ENCODE measurements at regions not wholly inside any gene's neighbourhood (a gene's known extent, or its start where the extent isn't known, plus 50 kb on each side); places are given as distances from the start of the nearest gene placed in this dataset.

DNA sequence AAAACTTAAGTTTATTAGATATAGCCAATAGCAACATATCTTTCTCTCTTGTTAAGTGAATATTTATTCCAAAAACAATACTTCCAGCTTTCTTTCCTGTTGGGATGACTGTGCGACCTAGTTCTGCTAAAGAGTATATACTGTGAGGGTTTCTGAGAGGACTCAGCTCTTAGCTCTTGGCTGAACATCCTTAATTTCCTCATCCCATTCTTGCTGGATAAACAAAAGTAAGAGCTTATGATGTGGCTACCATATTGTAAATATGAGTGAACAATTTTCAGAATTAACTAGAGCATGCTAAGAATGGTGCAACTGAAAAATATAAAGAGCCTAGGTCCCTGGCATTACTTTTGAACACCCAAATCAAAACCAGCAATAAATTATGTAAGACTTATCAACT is 279.5 kb upstream of the GNAI1 start:
- DNase-seq, result no peak

DNA sequence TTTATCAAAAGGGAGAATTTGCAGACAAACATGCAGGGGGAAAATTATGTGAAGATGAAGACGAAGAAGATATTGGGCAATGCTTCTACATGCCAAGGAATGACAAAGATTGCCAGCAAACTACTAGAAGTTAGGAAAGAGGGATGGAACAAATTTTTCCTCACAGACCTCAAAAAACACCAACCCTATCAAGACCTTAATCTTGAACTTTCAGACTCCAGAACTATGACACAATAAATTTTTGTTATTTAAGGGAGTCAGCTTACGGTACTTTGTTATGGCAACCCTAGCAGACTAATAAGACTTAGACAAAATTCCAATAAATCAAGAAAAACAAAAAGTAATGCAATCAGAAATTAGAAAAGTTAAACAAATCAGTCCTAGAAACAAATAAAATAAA is 280.0 kb upstream of the GNAI1 start:
- DNase-seq, result no peak

DNA sequence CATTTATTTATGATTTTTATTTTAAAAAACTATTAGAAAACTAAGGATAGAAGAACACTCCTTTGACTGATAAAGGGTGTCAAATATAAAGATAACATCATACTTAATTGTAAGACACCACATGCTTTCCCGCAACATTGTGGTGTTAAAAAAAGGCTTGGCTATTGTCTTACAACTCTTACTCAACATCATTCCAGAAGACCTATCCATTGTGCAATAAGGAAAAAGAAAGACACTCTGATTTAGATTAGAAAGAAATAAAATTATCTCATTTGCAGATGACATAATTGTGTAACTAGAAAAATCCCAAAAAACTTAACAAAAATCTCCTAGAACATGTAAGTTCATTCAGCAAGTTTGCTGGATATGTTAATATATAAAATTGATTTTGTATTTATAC is 296.7 kb upstream of the GNAI1 start:
- no peak for DNase-seq

DNA sequence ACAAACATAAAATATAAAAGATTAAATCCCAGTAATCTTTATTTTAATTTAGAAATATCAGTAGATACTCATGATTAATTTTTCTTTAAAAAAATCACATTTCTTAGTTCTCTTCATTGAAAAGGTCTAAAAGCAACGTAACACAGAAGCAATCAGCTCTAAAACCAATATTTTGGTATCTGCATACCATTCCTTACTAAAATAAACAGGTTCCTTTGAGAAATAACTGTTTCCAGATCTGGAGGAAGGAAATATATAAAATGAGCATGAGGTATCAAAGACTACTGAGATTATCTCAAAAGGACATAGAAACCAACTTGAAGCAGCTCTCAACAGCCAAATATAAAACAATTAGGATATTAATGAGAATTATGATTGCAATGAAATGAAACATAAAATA is 301.0 kb upstream of the GNAI1 start:
- no peak for DNase-seq

DNA sequence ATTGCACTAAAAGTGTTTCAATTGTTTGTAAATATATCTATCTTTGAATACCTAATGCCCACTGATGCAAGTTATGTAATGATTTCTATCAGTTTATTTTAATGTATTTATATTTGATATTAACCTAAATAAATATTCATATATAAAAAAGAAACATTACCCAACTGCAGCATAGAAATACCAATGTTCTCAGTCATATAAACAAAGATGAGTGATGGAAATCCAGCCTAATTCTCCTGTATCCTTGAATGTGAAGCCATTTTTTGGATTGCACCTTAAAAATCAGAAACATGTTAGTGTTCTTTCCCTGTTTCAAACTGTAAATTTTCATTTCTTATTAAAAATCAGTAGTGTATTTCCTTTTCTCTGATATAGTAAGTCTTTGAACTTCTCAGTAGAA is 305.8 kb upstream of the GNAI1 start:
- DNase-seq, result no peak

DNA sequence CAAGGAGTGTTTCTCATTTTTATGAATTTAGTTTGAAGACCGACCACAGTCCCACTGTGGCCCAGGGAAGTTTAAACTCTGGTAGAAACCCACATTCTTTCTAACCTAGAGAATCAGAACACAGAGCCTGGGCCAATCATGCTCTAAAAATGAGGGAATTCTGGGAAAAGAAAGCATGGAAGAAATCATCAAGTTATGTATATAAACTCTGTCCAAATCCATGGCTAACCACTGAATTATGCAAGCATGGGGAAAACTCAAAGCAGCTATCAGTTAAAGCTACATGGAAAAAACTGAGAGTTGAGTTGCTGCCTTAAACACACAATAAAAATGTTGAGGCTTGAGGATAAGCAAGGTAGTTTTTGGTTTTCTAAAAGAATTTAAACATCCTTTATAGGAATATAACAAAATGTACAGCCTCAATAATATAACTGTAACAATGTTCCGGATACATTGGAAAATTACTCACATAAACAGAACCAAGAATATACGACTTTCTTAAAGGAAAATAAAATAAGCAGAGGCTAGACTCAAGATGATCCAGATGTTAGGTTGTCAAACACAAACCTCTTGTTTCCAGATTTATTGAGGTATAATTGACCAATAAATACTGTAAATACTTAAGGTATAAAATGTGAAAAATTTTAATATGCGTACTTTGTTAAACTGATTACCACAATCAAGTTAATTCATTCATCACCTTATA is 311.2 kb upstream of the GNAI1 start:
- no peak for DNase-seq

DNA sequence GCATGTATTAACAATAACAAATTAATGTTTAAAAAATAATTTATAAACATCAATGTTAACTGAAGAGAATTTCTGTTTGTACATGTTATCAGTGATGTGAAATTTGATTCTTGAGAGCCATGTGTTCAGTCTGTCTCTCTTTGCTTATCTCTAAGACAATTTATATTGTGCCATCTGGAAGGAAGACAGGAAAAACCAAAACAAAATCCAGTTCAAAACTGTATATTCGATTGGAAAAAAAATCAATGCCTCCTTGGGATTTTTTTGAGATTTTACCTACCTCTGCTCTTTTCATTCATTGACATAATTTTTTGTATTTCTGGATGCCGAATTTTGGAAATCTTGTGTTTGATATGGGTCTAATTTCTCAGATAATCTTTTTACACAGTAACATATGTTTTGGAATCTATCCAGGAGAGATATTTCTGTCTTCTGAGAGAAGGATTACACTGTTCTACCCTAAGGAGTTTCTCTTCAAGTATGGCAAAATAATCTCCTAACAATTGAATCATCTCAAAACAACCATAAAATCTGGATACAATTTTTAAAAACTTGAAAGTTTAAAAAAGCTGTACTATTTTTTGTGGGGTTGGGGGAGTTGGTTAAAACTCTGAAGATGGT is 311.9 kb upstream of the GNAI1 start:
- no peak for DNase-seq

DNA sequence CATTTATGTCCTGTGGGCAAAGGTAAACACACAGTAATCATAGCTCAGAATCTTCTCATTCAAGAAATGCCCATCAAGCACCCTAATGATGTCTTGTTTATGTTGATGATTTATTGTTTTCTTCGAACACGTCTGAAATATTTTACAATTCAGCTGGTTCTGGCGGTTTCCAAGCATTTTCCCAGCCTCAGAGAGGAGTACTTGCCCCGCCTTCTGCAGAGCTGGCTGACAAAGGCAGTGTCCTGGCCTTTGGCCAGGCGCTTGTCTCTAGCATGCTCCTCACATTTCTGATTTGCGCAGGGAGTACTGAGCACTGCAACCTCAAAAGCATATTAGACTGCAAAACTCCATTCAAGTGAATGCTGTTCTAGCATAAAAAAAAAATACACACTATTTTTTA is 314.2 kb upstream of the GNAI1 start:
- DNase-seq, result peak; percentile 80

DNA sequence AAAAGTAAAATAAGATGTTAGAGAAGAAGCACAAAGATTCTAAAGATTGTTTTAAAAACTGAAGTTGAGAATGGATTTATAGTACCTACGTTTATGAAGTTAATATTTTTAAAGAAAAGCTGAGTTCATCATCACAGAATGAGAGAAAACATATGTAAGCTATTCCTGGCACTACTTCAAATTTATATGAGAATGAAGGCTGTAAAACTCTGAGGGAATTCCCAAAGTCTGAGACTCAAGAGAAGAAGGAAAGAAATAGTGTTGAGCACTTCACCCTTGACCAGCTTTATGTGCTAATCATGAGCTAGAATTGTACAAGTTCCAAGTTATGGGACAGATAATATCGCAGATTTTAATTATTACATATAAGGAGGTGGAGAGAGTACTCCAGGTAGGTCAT is 323.7 kb upstream of the GNAI1 start:
- no peak for DNase-seq

DNA sequence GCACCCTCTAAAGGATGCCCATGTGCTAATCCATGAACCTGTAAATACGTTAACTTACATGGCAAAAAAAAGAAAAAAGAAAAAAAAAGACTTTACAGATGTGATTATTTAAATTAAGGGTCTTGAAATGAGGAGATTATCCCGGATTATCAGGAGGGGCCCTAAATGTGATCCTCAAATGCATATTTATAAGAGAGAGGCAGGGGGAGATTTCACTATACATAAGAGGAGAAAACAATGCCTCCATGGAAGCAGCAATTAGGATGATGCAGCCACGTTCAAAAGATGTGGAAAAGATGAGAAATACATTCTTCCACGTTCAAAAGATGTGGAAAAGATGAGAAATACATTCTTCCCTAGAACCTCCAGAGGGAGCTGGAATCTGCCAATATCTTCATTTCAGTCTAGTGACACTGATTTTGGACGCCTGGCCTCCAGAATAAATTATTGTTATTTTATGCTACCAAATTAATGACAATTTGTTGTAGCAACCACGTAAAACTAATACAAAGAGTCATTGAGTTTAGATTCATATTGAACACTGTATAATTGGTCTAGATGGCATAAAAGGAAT is 328.4 kb upstream of the GNAI1 start:
- DNase-seq, result no peak

DNA sequence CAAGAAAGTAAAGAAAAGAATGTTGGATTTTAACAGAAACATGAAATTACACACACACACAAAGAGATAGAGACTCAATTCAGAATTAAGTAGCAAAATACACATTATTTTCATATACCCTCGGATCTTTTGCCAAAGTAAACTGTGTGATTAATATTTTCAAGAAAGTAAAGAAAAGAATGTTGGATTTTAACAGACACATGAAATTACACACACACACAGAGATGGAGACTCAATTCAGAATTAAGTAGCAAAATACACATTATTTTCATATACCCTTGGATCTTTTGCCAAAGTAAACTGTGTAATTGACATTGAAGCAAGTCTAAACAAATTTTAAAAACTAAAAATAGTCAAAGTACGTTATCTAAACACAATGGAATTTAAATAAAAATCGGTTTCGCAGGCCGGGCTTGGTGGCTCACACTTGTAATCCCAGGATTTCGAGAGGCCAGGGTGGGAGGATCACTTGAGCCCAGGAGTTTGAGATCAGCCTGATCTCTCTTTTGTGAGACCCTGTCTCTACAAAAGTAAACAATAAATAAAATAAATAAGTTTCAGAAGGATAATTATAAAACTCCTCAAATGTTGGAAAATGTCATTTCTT is 337.3 kb upstream of the MAGI2 start:
- DNase-seq, result no peak

DNA sequence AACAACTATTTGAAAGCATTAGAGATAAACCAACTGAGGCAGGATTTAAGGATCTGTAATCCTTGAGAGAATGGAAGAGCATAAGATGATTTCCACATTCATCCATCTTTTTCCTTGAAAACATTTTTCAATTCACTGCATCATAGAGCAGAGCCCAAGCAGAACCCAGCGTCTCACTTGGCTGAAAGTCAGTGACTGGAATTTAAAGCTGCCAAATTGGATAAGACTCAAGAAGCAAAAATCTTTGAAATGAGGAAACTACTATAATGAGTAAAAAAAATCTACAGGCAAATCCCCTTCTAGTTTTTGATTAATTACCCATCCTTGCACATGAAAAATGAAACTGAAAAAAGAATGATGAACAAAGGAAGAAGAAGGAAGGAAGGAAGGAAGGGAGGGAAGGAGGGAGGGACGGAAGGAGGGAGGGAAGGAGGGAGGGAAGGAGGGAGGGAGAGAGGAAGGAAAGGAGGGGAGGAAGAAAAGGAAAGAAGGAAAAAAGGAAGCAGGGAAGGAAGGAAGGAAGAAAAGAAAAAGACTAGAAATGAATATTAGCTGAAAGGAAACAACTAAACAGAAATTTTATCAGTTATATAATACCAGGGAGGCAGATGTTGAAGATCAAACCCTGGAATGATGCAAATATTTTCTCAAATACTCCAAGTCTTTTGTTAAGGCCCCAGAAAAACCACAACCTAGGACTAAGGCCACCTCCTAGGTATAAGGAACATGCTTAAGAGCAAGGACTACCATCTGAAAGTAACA is 336.3 kb upstream of the MAGI2 start:
- DNase-seq, result no peak

DNA sequence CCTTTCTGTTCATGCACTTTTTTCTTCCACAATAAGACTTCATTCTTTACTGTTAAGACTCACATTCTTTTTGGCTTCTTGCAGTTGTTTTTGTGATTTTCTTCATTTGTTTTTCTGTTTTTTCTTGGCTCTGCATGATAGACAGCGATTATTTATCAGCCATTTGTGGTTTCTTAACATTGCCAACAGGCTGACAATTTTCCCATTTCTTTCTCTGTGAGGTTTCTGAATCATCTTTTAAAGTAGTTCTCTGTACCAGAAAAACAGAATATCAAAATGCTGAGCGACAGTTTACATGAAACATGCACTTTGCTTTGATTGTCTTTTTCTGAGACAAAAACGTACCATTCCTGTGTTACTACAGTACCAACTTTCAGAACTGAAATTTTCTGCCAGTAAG is 334.2 kb upstream of the MAGI2 start:
- DNase-seq, result no peak

DNA sequence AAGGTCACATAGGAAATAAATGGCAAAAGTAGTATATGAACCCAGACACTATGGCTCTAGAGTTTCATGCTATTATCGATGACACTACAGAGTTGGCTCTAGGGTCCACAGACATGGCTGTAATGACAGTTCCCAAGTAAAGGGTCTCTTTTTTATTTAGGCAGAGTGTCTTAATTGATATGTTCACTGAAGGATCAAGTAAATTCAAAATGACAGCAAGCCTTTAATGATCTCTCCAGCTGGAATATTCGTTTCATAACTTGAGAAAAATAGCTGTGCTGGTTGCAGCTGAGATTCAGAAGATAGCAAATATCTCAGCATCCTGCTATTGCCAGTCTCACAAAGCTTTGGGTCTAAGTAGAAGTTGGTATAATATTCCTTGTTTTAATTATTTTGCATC is 333.6 kb upstream of the MAGI2 start:
- DNase-seq, result no peak

DNA sequence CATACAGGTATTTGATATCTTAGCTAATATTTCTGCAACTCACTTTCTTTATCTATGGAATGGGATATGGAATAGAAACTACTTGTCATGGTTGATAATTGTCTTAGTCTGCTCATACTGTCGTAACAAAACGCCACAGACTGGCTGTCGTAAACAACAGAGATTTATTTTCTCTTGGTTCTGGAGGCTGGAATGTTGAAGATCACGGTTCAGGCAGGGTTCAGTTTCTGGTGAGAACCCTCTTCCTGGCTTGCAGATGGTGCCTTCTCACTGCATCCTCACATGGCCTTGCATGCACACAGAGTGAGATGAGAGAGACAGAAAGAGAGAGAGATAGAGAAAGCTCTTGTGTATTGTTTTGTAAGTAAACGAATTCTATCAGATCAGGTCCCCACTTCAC is 332.7 kb upstream of the MAGI2 start:
- DNase-seq, result no peak

DNA sequence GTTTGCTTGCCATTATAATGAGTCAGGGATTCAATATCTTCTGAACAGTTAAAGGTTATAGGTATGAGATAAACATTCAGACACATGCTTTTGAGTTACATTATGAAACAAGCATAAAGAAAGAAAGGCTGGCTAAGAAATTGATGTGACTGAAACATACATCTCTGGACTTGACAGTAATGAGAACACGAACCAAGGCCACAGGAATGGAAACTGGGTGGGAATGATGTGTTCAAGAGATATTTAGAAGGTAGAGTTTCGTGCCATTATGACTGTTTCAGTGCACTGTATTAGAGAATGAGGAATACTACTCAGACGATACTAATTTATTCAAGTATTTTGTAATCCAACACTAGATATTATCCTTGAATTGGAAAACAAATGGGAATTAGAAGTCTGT is 332.1 kb upstream of the MAGI2 start:
- DNase-seq, result no peak

DNA sequence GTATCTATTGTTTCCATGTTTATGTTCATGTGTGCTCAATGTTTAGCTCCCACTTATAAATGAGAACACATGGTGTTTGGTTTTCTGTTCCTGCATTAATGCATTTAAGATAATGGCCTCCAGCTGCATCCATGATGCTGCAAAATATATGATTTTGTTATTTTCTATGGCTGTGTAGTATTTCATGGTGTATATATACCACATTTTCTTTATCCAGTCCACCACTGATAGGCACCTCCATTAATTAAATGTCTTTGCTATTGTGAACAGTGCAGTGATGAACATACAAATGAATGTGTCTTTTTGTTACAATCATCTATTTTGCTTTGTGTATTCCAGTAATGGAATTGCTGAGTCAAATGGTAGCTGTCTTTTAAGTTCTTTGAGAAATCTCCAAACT is 329.4 kb upstream of the MAGI2 start:
- DNase-seq, result no peak

DNA sequence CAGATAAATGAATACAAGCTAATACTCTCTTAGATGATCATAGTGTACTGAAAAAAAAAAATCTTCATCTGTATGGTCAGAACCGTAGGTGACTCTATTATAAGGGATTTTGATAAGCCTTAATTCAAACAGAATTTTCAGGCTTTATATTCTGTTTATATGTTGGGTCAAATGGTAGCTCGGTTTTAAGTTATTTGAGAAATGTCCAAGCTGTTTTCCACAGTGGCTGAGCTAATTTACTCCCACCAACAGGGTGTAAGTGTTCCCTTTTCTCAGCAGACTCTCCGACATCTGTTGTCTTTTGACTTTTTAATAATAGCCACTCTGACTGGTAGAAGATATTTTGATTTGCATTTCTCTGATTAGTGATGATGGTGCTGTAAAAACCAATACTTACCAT is 328.8 kb upstream of the MAGI2 start:
- no peak for DNase-seq

DNA sequence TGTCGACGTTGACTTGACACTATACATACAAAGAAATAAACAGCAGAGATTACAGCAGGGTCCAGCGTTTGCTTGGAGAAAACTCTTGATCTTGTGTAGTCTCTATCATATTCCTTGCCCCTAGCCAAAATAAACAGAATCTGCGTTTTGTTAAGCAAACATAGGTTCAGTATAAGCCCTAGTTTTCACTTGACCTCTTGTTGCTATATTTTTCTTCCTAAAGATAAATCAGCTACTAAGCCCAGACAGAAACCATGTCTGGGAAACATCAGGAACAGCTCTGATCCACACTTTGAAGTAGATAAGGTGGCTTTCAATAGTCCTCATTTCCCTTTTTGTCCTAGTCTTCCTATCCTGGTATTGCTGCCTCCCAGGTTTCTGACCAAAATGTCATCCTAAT is 328.2 kb upstream of the MAGI2 start:
- no peak for DNase-seq

DNA sequence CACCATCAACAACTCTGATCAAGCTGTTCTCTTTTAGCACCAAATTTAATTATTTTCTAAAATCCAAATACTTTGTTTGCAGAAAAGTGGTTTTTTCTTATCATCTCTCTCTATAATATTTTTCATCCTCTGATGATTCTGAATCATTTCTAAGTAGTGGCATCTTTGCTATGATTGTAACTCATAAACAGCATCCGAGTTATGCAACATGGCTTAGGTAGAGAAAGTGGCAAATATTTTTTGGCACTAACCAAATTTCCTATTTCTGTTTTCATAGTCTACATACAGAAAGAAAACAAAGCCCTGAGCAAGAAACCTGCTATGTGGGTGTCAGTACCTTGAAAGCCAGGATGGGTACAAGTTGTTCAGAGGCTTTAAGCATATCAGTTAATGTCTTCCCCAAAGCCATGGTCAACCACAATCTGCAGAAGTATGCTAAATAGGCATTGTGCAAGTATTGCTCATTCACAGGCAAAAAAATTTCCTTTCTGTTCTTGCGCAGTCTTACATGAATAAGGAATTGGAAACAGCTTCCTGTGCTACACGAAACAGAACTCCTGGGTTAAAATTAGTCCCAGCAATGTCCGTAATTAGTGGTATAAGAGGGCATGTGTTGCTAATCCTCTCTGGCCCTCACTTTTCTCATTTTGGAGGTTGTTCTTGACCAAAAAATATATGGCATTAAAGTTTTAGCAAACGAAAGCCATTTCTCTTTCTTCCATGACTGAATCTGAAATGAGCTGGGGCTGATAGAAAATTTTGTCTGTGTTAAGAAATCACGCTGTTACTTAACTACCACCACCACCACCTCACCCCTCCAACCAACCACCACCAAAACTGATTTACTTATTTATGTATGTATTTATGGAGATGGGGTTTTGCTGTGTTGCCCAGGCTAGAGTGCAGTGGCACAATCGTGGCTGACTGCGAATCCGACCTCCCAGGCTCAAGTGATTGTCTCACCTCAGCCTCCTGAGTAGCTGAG is 325.6 kb upstream of the MAGI2 start:
- DNase-seq, result no peak

DNA sequence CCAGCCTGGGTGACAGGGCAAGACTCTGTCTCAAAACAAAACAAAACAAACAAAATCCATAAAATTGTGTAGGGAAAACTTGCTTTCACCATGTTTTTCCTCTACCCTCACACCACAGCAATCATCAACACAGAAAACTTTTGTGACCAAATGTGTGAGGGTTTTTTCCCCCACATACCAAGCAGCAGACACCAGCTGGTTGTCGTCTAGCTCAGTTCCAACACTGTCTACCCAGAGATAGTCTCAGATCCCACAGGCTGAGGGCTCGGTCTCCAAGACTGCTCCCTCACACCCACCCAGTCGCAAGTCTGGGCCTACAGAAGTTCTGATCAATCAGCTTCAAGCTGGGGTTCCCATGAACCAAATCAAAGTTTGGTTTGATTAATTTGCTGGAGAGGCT is 322.4 kb upstream of the MAGI2 start:
- no peak for DNase-seq

DNA sequence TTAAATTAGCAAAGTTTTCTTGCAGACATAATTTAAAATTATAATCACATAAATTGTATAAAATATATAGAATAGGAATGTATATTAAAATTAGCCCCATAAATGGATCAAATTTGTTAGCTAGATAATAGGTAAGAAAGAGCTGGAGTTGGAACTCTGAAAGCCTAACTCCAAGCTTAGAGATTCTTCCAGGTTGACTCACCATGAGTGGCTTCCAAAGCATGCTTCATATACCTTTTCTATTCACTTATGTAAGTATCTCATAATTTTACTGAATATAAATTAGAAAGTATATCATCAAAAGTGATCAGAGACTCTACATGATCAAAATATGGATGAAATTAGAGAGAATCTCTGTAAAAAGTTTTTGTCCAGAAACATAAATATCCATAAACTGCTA is 320.7 kb upstream of the MAGI2 start:
- DNase-seq, result no peak

All from NCI-H1105 (cell line).